ENCODE measurements at regions not wholly inside any gene's neighbourhood (a gene's known extent, or its start where the extent isn't known, plus 50 kb on each side); places are given as distances from the start of the nearest gene placed in this dataset.

DNA sequence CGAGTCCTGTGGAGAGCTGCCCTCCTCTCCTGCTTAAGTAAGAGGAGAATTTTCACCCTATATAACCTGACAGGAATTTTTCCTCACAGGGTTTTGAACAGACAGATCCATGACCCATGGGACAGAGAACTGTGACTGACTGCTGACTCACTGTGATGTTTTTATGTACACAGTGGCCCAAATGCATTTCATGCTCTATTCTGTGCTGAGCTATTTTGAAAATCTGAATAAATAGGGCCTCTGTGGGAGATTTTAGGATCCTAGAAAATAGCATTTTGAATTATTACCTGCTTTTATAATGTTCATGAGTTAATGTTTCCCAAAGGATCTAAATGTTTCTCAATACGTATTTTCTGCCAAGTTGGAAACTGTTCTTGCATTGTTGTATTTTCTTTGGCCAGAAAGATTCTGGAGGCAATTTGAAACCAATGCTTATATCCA, 577.4 kb downstream of the HTR1B start:
- no TSS peak for BruUV-seq (replicated peaks)

DNA sequence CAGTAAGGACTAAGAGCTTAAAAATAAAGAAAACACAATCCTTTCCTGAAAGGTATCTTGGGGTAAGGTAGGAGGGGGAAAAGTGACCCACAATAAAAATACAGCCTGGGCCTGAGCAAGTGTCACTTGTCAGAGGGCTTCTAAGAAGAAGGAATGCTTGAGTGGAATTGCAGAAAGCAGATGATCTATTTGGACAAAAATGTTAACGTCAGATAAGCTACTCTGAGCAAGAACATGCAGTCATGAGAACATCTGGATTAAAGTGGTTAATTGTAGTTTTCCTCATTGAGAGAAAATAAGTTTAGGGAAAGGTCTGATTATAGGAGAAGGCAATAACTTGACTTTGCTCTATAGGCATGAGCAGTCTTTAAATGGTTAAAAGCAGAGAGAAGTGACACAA, 581.9 kb downstream of the HTR1B start:
- intact Hi-C loops (cut with micrococcal nuclease; ENCODE audit: unreplicated experiment): no loop called here
- CTCF ChIA-PET: no interaction called here

More for the DNA sequence above, 577.4 kb downstream of the HTR1B start:
- ChIA-PET POLR2A (no interaction called here), CTCF (no interaction called here)
- ATAC-seq: no peak
- H3K27ac ChIP-seq (ENCODE audit: low read length): no peak overlapping the region
- no peaks in the 10 kb centered on the region for H3K27me3 ChIP-seq (ENCODE audit: control insufficient read depth, insufficient read depth, low read length)
- in situ Hi-C loops (cut with HindIII; ENCODE audit: low pct_unique_long_range_greater_than_20kb, low sequenced_read_pairs) (no loop called here), intact Hi-C loops (cut with micrococcal nuclease; ENCODE audit: unreplicated experiment) (no loop called here)
- H3K4me1 ChIP-seq (ENCODE audit: control insufficient read depth, insufficient read depth, low read length): no peaks in the 10 kb centered on the region
- H3K36me3 ChIP-seq (ENCODE audit: control insufficient read depth, insufficient read depth, low read length): no peaks in the 10 kb centered on the region
- H3K9me3 ChIP-seq (ENCODE audit: control insufficient read depth, insufficient read depth, low read depth, low read length): no peaks in the 10 kb centered on the region
- TF ChIP-seq, protein P1, sequence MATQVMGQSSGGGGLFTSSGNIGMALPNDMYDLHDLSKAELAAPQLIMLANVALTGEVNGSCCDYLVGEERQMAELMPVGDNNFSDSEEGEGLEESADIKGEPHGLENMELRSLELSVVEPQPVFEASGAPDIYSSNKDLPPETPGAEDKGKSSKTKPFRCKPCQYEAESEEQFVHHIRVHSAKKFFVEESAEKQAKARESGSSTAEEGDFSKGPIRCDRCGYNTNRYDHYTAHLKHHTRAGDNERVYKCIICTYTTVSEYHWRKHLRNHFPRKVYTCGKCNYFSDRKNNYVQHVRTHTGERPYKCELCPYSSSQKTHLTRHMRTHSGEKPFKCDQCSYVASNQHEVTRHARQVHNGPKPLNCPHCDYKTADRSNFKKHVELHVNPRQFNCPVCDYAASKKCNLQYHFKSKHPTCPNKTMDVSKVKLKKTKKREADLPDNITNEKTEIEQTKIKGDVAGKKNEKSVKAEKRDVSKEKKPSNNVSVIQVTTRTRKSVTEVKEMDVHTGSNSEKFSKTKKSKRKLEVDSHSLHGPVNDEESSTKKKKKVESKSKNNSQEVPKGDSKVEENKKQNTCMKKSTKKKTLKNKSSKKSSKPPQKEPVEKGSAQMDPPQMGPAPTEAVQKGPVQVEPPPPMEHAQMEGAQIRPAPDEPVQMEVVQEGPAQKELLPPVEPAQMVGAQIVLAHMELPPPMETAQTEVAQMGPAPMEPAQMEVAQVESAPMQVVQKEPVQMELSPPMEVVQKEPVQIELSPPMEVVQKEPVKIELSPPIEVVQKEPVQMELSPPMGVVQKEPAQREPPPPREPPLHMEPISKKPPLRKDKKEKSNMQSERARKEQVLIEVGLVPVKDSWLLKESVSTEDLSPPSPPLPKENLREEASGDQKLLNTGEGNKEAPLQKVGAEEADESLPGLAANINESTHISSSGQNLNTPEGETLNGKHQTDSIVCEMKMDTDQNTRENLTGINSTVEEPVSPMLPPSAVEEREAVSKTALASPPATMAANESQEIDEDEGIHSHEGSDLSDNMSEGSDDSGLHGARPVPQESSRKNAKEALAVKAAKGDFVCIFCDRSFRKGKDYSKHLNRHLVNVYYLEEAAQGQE (IDR thresholded peaks at IDR 0.05; ENCODE audit: insufficient read depth in 1 of 2, low read depth in 2 of 2, low read length in 1 of 2): no peak
- TF ChIP-seq, protein P2, sequence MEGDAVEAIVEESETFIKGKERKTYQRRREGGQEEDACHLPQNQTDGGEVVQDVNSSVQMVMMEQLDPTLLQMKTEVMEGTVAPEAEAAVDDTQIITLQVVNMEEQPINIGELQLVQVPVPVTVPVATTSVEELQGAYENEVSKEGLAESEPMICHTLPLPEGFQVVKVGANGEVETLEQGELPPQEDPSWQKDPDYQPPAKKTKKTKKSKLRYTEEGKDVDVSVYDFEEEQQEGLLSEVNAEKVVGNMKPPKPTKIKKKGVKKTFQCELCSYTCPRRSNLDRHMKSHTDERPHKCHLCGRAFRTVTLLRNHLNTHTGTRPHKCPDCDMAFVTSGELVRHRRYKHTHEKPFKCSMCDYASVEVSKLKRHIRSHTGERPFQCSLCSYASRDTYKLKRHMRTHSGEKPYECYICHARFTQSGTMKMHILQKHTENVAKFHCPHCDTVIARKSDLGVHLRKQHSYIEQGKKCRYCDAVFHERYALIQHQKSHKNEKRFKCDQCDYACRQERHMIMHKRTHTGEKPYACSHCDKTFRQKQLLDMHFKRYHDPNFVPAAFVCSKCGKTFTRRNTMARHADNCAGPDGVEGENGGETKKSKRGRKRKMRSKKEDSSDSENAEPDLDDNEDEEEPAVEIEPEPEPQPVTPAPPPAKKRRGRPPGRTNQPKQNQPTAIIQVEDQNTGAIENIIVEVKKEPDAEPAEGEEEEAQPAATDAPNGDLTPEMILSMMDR (IDR thresholded peaks at IDR 0.05): no peak
- TF ChIP-seq POLR2AphosphoS5 (IDR thresholded peaks at IDR 0.05; ENCODE audit: low read depth, low read length): no peak
- no peak for TF ChIP-seq TCF7L2 (IDR thresholded peaks at IDR 0.05; ENCODE audit: low read depth, low read length)
- TF ChIP-seq SIN3A (IDR thresholded peaks at IDR 0.05; ENCODE audit: borderline replicate concordance, insufficient read depth, low read depth, low read length): no peak
- no peak overlapping the region for H3K4me3 ChIP-seq (ENCODE audit: low read depth in 2 of 2, low read length in 2 of 2)
- no peak for DNase-seq (ENCODE audit: low read depth, low spot score)

More for the DNA sequence above, 581.9 kb downstream of the HTR1B start:
- Histone ChIP-seq H3K9me3 (ENCODE audit: control insufficient read depth, insufficient read depth, low read depth, low read length) (no peaks in the 10 kb centered on the region), H3K4me3 (ENCODE audit: low read depth in 2 of 2, low read length in 2 of 2) (no peak overlapping the region), H3K36me3 (ENCODE audit: control insufficient read depth, insufficient read depth, low read length) (no peaks in the 10 kb centered on the region), H3K27ac (ENCODE audit: low read length) (no peak overlapping the region), H3K27me3 (ENCODE audit: control insufficient read depth, insufficient read depth, low read length) (no peaks in the 10 kb centered on the region), H3K4me1 (ENCODE audit: control insufficient read depth, insufficient read depth, low read length) (no peaks in the 10 kb centered on the region)
- no TSS peak for BruUV-seq (replicated peaks)
- in situ Hi-C loops (cut with HindIII; ENCODE audit: low pct_unique_long_range_greater_than_20kb, low sequenced_read_pairs): no loop called here
- POLR2A ChIA-PET: no interaction called here
- no peak for ATAC-seq
- no peak for TF ChIP-seq POLR2AphosphoS5 (IDR thresholded peaks at IDR 0.05; ENCODE audit: low read depth, low read length)
- TF ChIP-seq, protein P2 (IDR thresholded peaks at IDR 0.05): no peak
- TF ChIP-seq, protein P1 (IDR thresholded peaks at IDR 0.05; ENCODE audit: insufficient read depth in 1 of 2, low read depth in 2 of 2, low read length in 1 of 2): no peak
- no peak for TF ChIP-seq SIN3A (IDR thresholded peaks at IDR 0.05; ENCODE audit: borderline replicate concordance, insufficient read depth, low read depth, low read length)
- TF ChIP-seq TCF7L2 (IDR thresholded peaks at IDR 0.05; ENCODE audit: low read depth, low read length): no peak
- DNase-seq (ENCODE audit: low read depth, low spot score): no peak

Measured in Panc1 (cell line).